ENCODE measurements at regions not wholly inside any gene's neighbourhood (a gene's known extent, or its start where the extent isn't known, plus 50 kb on each side); places are given as distances from the start of the nearest gene placed in this dataset.

DNA sequence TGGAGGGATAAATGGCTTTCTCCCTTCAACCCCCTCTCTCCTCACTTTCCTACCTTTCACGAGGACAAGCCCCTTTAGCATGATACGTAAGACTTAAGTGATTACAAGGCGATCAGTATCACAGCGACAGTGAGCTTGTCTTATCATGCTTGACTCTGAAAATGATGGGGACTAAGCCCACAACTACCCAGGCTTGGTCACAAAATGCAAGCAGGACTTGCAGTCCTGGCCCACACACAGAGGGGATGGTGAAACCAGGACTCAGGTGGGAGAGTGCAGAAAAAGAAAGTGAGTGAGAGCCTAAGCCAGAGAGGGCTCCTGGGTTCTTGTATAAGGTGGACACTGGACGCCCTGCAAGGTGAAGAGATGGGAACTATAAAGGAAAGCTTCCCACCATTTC, 95.7 kb upstream of the ARL4C start (continued):
- TF ChIP-seq, protein P1, sequence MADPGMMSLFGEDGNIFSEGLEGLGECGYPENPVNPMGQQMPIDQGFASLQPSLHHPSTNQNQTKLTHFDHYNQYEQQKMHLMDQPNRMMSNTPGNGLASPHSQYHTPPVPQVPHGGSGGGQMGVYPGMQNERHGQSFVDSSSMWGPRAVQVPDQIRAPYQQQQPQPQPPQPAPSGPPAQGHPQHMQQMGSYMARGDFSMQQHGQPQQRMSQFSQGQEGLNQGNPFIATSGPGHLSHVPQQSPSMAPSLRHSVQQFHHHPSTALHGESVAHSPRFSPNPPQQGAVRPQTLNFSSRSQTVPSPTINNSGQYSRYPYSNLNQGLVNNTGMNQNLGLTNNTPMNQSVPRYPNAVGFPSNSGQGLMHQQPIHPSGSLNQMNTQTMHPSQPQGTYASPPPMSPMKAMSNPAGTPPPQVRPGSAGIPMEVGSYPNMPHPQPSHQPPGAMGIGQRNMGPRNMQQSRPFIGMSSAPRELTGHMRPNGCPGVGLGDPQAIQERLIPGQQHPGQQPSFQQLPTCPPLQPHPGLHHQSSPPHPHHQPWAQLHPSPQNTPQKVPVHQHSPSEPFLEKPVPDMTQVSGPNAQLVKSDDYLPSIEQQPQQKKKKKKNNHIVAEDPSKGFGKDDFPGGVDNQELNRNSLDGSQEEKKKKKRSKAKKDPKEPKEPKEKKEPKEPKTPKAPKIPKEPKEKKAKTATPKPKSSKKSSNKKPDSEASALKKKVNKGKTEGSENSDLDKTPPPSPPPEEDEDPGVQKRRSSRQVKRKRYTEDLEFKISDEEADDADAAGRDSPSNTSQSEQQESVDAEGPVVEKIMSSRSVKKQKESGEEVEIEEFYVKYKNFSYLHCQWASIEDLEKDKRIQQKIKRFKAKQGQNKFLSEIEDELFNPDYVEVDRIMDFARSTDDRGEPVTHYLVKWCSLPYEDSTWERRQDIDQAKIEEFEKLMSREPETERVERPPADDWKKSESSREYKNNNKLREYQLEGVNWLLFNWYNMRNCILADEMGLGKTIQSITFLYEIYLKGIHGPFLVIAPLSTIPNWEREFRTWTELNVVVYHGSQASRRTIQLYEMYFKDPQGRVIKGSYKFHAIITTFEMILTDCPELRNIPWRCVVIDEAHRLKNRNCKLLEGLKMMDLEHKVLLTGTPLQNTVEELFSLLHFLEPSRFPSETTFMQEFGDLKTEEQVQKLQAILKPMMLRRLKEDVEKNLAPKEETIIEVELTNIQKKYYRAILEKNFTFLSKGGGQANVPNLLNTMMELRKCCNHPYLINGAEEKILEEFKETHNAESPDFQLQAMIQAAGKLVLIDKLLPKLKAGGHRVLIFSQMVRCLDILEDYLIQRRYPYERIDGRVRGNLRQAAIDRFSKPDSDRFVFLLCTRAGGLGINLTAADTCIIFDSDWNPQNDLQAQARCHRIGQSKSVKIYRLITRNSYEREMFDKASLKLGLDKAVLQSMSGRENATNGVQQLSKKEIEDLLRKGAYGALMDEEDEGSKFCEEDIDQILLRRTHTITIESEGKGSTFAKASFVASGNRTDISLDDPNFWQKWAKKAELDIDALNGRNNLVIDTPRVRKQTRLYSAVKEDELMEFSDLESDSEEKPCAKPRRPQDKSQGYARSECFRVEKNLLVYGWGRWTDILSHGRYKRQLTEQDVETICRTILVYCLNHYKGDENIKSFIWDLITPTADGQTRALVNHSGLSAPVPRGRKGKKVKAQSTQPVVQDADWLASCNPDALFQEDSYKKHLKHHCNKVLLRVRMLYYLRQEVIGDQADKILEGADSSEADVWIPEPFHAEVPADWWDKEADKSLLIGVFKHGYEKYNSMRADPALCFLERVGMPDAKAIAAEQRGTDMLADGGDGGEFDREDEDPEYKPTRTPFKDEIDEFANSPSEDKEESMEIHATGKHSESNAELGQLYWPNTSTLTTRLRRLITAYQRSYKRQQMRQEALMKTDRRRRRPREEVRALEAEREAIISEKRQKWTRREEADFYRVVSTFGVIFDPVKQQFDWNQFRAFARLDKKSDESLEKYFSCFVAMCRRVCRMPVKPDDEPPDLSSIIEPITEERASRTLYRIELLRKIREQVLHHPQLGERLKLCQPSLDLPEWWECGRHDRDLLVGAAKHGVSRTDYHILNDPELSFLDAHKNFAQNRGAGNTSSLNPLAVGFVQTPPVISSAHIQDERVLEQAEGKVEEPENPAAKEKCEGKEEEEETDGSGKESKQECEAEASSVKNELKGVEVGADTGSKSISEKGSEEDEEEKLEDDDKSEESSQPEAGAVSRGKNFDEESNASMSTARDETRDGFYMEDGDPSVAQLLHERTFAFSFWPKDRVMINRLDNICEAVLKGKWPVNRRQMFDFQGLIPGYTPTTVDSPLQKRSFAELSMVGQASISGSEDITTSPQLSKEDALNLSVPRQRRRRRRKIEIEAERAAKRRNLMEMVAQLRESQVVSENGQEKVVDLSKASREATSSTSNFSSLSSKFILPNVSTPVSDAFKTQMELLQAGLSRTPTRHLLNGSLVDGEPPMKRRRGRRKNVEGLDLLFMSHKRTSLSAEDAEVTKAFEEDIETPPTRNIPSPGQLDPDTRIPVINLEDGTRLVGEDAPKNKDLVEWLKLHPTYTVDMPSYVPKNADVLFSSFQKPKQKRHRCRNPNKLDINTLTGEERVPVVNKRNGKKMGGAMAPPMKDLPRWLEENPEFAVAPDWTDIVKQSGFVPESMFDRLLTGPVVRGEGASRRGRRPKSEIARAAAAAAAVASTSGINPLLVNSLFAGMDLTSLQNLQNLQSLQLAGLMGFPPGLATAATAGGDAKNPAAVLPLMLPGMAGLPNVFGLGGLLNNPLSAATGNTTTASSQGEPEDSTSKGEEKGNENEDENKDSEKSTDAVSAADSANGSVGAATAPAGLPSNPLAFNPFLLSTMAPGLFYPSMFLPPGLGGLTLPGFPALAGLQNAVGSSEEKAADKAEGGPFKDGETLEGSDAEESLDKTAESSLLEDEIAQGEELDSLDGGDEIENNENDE (IDR thresholded peaks at IDR 0.05; ENCODE audit: insufficient replicate concordance, low read length), result no peak
- TF ChIP-seq NRF1 (IDR thresholded peaks at IDR 0.05; ENCODE audit: low read depth, low read length) (no peak), POU5F1 (IDR thresholded peaks at IDR 0.05; ENCODE audit: low read depth, low read length) (no peak), ZNF274 (IDR thresholded peaks at IDR 0.05; ENCODE audit: borderline replicate concordance, extremely low read depth, low read length) (no peak), TAF7 (optimal IDR thresholded peaks at IDR 0.05; ENCODE audit: borderline replicate concordance, low read depth, low read length) (no peak), RNF2 (IDR thresholded peaks at IDR 0.05; ENCODE audit: borderline replicate concordance, low read depth, low read length, missing control alignments, poor library complexity, severe bottlenecking) (no peak), RBBP5 (IDR thresholded peaks at IDR 0.05; ENCODE audit: borderline replicate concordance, low read depth, low read length) (no peak), CHD2 (IDR thresholded peaks at IDR 0.05; ENCODE audit: low read length) (no peak), CEBPB (IDR thresholded peaks at IDR 0.05; ENCODE audit: low read depth, low read length) (no peak)
- TF ChIP-seq, protein P2, sequence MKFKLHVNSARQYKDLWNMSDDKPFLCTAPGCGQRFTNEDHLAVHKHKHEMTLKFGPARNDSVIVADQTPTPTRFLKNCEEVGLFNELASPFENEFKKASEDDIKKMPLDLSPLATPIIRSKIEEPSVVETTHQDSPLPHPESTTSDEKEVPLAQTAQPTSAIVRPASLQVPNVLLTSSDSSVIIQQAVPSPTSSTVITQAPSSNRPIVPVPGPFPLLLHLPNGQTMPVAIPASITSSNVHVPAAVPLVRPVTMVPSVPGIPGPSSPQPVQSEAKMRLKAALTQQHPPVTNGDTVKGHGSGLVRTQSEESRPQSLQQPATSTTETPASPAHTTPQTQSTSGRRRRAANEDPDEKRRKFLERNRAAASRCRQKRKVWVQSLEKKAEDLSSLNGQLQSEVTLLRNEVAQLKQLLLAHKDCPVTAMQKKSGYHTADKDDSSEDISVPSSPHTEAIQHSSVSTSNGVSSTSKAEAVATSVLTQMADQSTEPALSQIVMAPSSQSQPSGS (IDR thresholded peaks at IDR 0.05; ENCODE audit: low read length), result no peak
